Pancreas (tissue), 10 donors: ENCODE measurements at regions not wholly inside any gene's neighbourhood (a gene's known extent, or its start where the extent isn't known, plus 50 kb on each side); places are given as distances from the start of the nearest gene placed in this dataset.
"Not testable (repeated sequence)": the region's sequence is repeated elsewhere in the genome, so short reads cannot be mapped to it uniquely, and the experiment has no call there.

Source experiments
- ATAC-seq, 4 donors: fragments of 200-7000 bp; cut with Tn5 transposase; one replicate each; pipeline versions ENCODE4 v1.8.0 to v1.9.1; 2020; ENCODE audit warnings: mild to moderate bottlenecking in 4 of 4, moderate library complexity in 4 of 4
- DNase-seq, 6 donors: peaks; one replicate each; pipeline ENCODE4 v3.0.0-alpha.2; 2020
- FAIRE-seq: peaks from 2 replicates; lab custom pipeline; 2012; peaks lifted over from hg19 to GRCh38; lab: Jason Lieb, UNC
- H3K27ac ChIP-seq, 4 donors: fragments of 200-600 bp; sonication (generic); 1 replicate in 3 of 4; 2 replicates in 1 of 4; pipeline versions ENCODE4 v1.5.0 to v1.8.0; 2020
- H3K27me3 ChIP-seq, 4 donors: fragments of 200-600 bp; one replicate each; pipeline ENCODE4 v1.8.0; 2021
- H3K36me3 ChIP-seq, 3 donors: fragments of 200-600 bp; sonication (generic) in 1 of 3; one replicate each; pipeline versions ENCODE4 v1.5.0 to v1.8.0; 2020 to 2021
- H3K4me1 ChIP-seq, 3 donors: fragments of 200-600 bp; one replicate each; pipeline ENCODE4 v1.8.0; 2021
- H3K4me3 ChIP-seq, 4 donors: fragments of 200-600 bp; sonication (generic) in 2 of 4; one replicate each; pipeline versions ENCODE4 v1.5.0 to v1.8.0; 2020 to 2021
- H3K9me3 ChIP-seq, 4 donors: fragments of 200-600 bp; one replicate each; pipeline ENCODE4 v1.8.0; 2021
- CTCF ChIP-seq, 4 donors: fragments of 200-600 bp; sonication (generic) in 3 of 4; IDR thresholded peaks; one replicate each; pipeline versions ENCODE4 v1.5.0 to v1.8.0; 2021; ENCODE audit warnings: antibody characterized with exemption in 4 of 4
- WGBS, 2 donors: extraction: QIAGEN DNeasy Blood & Tissue Kit; methylation state at CpG; one replicate each; pipeline ENCODE4 v1.1.7; 2013; 5-methylcytosine and 5-hydroxymethylcytosine counted together
- intact Hi-C, 3 donors: fragments of 100-400 bp; cut with DNase I; formaldehyde crosslinking; loops; one replicate each; pipeline versions ENCODE4 v1.11.1 to v1.14.2; 2022
- donor health status: healthy with polysubstance abuse.
- donor health status: DM: no; HTN: no; CAD: no; lungs with moderate emphysema.
- donor health status: DM: no; HTN: no; CAD: no.
- donor health status: control.
- donor health status: control.
- donor health status: Bipolar disorder and iron deficiency.
- donor health status: DM: yes; HTN: yes; CAD: no.
- donor health status: DM: no; HTN: no; CAD: no.
- donor health status: DM: no; HTN: no; CAD: no.
- donor health status: DM: yes; HTN: yes; CAD: no.

DNA sequence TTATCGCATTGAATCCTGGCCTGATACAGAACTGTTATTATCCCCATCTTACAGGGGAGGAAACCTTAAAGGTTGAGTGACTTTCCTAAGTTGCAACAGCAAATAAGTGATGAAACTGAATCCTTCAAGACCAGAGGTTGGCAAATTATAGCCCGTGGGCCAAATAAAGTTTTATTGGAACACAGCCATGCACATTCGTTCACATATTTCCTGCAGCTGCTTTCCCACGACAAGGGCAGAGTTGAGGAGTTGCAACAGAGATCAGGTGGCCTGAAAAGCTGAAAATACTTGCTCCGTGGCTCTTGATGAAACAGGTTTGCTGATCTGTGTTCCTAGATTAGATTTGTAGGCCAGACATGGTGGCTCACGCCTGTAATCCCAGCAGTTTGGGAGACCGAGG, 126.7 kb downstream of the PHETA1 start:
- Histone ChIP-seq H3K36me3 (no peaks in the 10 kb centered on the region), H3K9me3 (no peaks in the 10 kb centered on the region), H3K4me1 (no peaks in the 10 kb centered on the region), H3K4me3 (no peak overlapping the region), H3K27ac (no peak overlapping the region), H3K27me3 (no peaks in the 10 kb centered on the region)
- DNase-seq (no peak), ATAC-seq (no peak), FAIRE-seq (no peak)
- intact Hi-C loops = no loop called here
- TF ChIP-seq CTCF (IDR thresholded peaks at IDR 0.05) = no peak
- 70 to 82% methylated on average over 7 of the region's 7 CpGs for WGBS, 2 donors

GRCh38 chr12:111240374-111240773, 128.5 kb downstream of the PHETA1 start:
- 57 to 64% methylated on average over 4 of the region's 4 CpGs for WGBS, 2 donors
- no peak for FAIRE-seq
- Histone ChIP-seq H3K27ac (no peak overlapping the region), H3K9me3 (no peaks in the 10 kb centered on the region), H3K36me3 (no peaks in the 10 kb centered on the region), H3K4me1 (no peaks in the 10 kb centered on the region), H3K4me3 (no peak overlapping the region), H3K27me3 (no peaks in the 10 kb centered on the region)
- TF ChIP-seq CTCF (IDR thresholded peaks at IDR 0.05) = no peak
- DNase-seq = no peak
- intact Hi-C loops = no loop called here
- ATAC-seq = no peak

DNA sequence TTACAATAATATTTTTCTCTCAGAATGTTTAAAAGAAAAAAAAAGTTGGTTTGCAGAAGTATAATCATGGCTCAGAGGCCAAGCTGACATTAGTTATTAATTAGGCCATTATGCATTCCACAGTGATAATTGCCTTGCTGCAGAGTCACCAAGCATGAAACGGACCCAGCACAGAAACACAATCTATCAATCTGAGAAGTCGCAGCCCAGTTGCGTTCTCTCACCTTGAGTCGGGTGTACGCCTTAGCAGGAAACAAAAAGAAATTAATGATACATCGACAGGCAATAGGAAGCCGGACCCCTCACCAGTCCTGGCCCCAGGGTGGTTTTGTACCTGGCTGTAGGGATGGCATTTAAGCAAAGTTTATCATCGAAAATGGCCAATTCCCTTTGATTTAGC, 129.7 kb downstream of the PHETA1 start:
- H3K27me3 ChIP-seq = no peaks in the 10 kb centered on the region
- no peaks in the 10 kb centered on the region for H3K9me3 ChIP-seq
- no peak overlapping the region for H3K4me3 ChIP-seq
- no peaks in the 10 kb centered on the region for H3K4me1 ChIP-seq
- no peak overlapping the region for H3K27ac ChIP-seq
- 33 to 35% methylated on average over 8 of the region's 8 CpGs for WGBS, 2 donors
- H3K36me3 ChIP-seq = no peaks in the 10 kb centered on the region
- TF ChIP-seq CTCF (IDR thresholded peaks at IDR 0.05) = no peak
- intact Hi-C loops = no loop called here
- DNase-seq (no peak), FAIRE-seq (no peak), ATAC-seq (no peak)

GRCh38 chr12:111238075-111238734, 130.7 kb downstream of the PHETA1 start:
- 39 to 45% methylated on average over 5 of the region's 5 CpGs for WGBS, 2 donors
- no peaks in the 10 kb centered on the region for H3K9me3 ChIP-seq
- no peaks in the 10 kb centered on the region for H3K27me3 ChIP-seq
- DNase-seq = no peak
- intact Hi-C loops = no loop called here
- no peak overlapping the region for H3K27ac ChIP-seq
- no peak for TF ChIP-seq CTCF (IDR thresholded peaks at IDR 0.05)
- no peaks in the 10 kb centered on the region for H3K4me1 ChIP-seq
- no peak overlapping the region for H3K4me3 ChIP-seq
- no peak for FAIRE-seq
- H3K36me3 ChIP-seq = no peaks in the 10 kb centered on the region
- ATAC-seq = no peak

- H3K4me3 ChIP-seq, H3K9me3 ChIP-seq, DNase-seq, ATAC-seq, H3K27me3 ChIP-seq, intact Hi-C loops, H3K4me1 ChIP-seq, FAIRE-seq, H3K27ac ChIP-seq, H3K36me3 ChIP-seq: not testable (repeated sequence)
- WGBS, 2 donors = 75 to 79% methylated on average over 4 of the region's 4 CpGs
Observed at GRCh38 chr12:111234491-111234890, 134.4 kb downstream of the PHETA1 start.
